Liver (tissue), 8 donors: ENCODE measurements at regions not wholly inside any gene's neighbourhood (a gene's known extent, or its start where the extent isn't known, plus 50 kb on each side); places are given as distances from the start of the nearest gene placed in this dataset.

Experiments used
- DNase-seq: peaks from one replicate; pipeline ENCODE4 v3.0.0-alpha.2; 2017; ENCODE audit warnings: low spot score
- H3K27ac ChIP-seq, 2 donors: one replicate each; pipeline ENCODE4 v1.7.0; 2013; ENCODE audit warnings: inconsistent platforms in 2 of 2, low read length in 2 of 2, control low read depth in 1 of 2, low read depth in 1 of 2, mild to moderate bottlenecking in 1 of 2
- H3K27me3 ChIP-seq, 4 donors: one replicate each; pipeline versions ENCODE4 v1.6.1 to v1.7.0; 2013; ENCODE audit warnings: low read length in 3 of 4, inconsistent platforms in 1 of 4, mild to moderate bottlenecking in 1 of 4, moderate library complexity in 1 of 4; ENCODE audit not compliant: control insufficient read depth in 4 of 4, insufficient read depth in 4 of 4
- H3K36me3 ChIP-seq, 4 donors: one replicate each; pipeline versions ENCODE4 v1.6.1 to v1.7.0; 2013; ENCODE audit warnings: low read length in 3 of 4, mild to moderate bottlenecking in 3 of 4, low read depth in 1 of 4, moderate library complexity in 1 of 4; ENCODE audit not compliant: control insufficient read depth in 4 of 4, insufficient read depth in 3 of 4
- H3K4me1 ChIP-seq, 4 donors: one replicate each; pipeline versions ENCODE4 v1.6.1 to v1.7.0; 2013; ENCODE audit warnings: low read length in 3 of 4, mild to moderate bottlenecking in 3 of 4, moderate library complexity in 1 of 4; ENCODE audit not compliant: control insufficient read depth in 4 of 4, insufficient read depth in 4 of 4
- H3K4me3 ChIP-seq, 3 donors: one replicate each; pipeline versions ENCODE4 v1.6.1 to v1.7.0; 2013; ENCODE audit warnings: low read length in 3 of 3, control low read depth in 1 of 3, low read depth in 1 of 3, mild to moderate bottlenecking in 1 of 3
- H3K9ac ChIP-seq, 2 donors: one replicate each; pipeline ENCODE4 v1.7.0; 2013; ENCODE audit warnings: low read length in 2 of 2, mild to moderate bottlenecking in 2 of 2, moderate library complexity in 2 of 2, control low read depth in 1 of 2, low read depth in 1 of 2
- H3K9me3 ChIP-seq, 4 donors: one replicate each; pipeline versions ENCODE4 v1.6.1 to v1.7.0; 2013; ENCODE audit warnings: low read length in 3 of 4; ENCODE audit not compliant: control insufficient read depth in 4 of 4
- FOXA2 ChIP-seq: IDR thresholded peaks from 2 replicates; pipeline ENCODE4 v1.6.1; 2016; ENCODE audit warnings: antibody characterized with exemption
- GABPA ChIP-seq, 2 donors: IDR thresholded peaks in 1 of 2; conservative IDR thresholded peaks in 1 of 2; 2 replicates each; pipeline ENCODE4 v1.6.1; 2016; ENCODE audit warnings: antibody characterized with exemption in 2 of 2, mild to moderate bottlenecking in 1 of 2, moderate library complexity in 1 of 2
- HNF4G ChIP-seq: IDR thresholded peaks from 2 replicates; pipeline ENCODE4 v1.6.1; 2016; ENCODE audit warnings: antibody characterized with exemption
- JUND ChIP-seq, 2 donors: IDR thresholded peaks; 2 replicates each; pipeline ENCODE4 v1.6.1; 2016; ENCODE audit warnings: antibody characterized with exemption in 2 of 2
- MAX ChIP-seq: IDR thresholded peaks from 2 replicates; pipeline ENCODE4 v1.6.1; 2016; ENCODE audit warnings: antibody characterized with exemption
- NR2F2 ChIP-seq: IDR thresholded peaks from 2 replicates; pipeline ENCODE4 v1.6.1; 2016; ENCODE audit warnings: antibody characterized with exemption
- RAD21 ChIP-seq, 2 donors: IDR thresholded peaks; 2 replicates each; pipeline ENCODE4 v1.6.1; 2016; ENCODE audit warnings: antibody characterized with exemption in 2 of 2, mild to moderate bottlenecking in 2 of 2
- RXRA ChIP-seq, 2 donors: IDR thresholded peaks; 2 replicates each; pipeline ENCODE4 v1.6.1; 2017 to 2018; ENCODE audit warnings: antibody characterized with exemption in 2 of 2, mild to moderate bottlenecking in 1 of 2
- SP1 ChIP-seq: IDR thresholded peaks from 2 replicates; pipeline ENCODE4 v1.6.1; 2018; ENCODE audit warnings: antibody characterized with exemption, mild to moderate bottlenecking
- TAF1 ChIP-seq: conservative IDR thresholded peaks from 2 replicates; pipeline ENCODE4 v1.6.1; 2016; ENCODE audit warnings: antibody characterized with exemption, mild to moderate bottlenecking
- WGBS: extraction: QIAGEN DNeasy Blood & Tissue Kit; methylation state at CpG from one replicate; pipeline ENCODE4 v1.1.7; 2013; 5-methylcytosine and 5-hydroxymethylcytosine counted together
- TF ChIP-seq, protein P1 (sequence below): IDR thresholded peaks from 2 replicates; pipeline ENCODE4 v1.6.1; 2016; ENCODE audit warnings: antibody characterized with exemption, mild to moderate bottlenecking
- TF ChIP-seq, protein P2 (sequence below): fragments of 150-350 bp; IDR thresholded peaks from 2 replicates; pipeline ENCODE4 v1.5.1; 2017; ENCODE audit warnings: improper control_type of control experiment, low read depth, low read length; ENCODE audit not compliant: missing input control
- TF ChIP-seq, protein P3 (sequence below): IDR thresholded peaks from 2 replicates; pipeline ENCODE4 v1.6.1; 2016; ENCODE audit warnings: antibody characterized with exemption
- donor health status: healthy.
- donor health status: healthy.
- donor health status: healthy.
- donor health status: healthy.
- donor health status: healthy.

DNA sequence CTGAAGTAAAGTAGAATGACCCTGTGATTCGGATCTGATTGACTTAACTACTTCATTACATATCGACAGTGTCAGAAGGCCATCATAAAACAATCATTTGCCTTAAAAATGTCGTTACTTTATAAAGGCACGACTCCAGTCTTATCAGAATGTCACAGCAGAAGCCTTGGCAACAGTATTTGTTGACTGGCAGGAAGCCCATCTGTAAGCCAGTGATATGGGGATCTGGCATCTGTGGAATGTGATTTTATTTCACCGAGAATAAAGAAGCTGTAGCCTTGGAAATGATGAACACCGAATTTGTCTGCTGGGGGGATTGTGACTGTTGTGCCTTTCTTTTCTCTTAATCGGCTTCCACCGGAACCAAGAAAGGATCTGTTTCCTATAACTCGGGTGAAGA lies 362.5 kb downstream of the TDRD3 start (continued):
- TF ChIP-seq, protein P1, sequence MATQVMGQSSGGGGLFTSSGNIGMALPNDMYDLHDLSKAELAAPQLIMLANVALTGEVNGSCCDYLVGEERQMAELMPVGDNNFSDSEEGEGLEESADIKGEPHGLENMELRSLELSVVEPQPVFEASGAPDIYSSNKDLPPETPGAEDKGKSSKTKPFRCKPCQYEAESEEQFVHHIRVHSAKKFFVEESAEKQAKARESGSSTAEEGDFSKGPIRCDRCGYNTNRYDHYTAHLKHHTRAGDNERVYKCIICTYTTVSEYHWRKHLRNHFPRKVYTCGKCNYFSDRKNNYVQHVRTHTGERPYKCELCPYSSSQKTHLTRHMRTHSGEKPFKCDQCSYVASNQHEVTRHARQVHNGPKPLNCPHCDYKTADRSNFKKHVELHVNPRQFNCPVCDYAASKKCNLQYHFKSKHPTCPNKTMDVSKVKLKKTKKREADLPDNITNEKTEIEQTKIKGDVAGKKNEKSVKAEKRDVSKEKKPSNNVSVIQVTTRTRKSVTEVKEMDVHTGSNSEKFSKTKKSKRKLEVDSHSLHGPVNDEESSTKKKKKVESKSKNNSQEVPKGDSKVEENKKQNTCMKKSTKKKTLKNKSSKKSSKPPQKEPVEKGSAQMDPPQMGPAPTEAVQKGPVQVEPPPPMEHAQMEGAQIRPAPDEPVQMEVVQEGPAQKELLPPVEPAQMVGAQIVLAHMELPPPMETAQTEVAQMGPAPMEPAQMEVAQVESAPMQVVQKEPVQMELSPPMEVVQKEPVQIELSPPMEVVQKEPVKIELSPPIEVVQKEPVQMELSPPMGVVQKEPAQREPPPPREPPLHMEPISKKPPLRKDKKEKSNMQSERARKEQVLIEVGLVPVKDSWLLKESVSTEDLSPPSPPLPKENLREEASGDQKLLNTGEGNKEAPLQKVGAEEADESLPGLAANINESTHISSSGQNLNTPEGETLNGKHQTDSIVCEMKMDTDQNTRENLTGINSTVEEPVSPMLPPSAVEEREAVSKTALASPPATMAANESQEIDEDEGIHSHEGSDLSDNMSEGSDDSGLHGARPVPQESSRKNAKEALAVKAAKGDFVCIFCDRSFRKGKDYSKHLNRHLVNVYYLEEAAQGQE = no peak

GRCh38 chr13:60758637-60759036 lies 361.6 kb downstream of the TDRD3 start:
- Histone ChIP-seq H3K27me3 (peaks cover 0 to 2% (median 0%) of the 10 kb centered on the region in 4 donors), H3K4me1 (peaks cover 0 to 2% (median 0%) of the 10 kb centered on the region in 4 donors), H3K9me3 (no peaks in the 10 kb centered on the region), H3K4me3 (no peak overlapping the region), H3K27ac (no peak overlapping the region), H3K36me3 (no peaks in the 10 kb centered on the region), H3K9ac (no peak overlapping the region)
- no peak for DNase-seq
- 39% methylated on average over 1 of the region's 1 CpG for WGBS
- TF ChIP-seq GABPA (IDR thresholded peaks at IDR 0.05 in 1 of 2, conservative IDR thresholded peaks at IDR 0.05 in 1 of 2) (no peak), FOXA2 (no peak), SP1 (no peak), RXRA (IDR thresholded peaks at IDR 0.05) (no peak)

GRCh38 chr13:60757501-60758215 lies 360.6 kb downstream of the TDRD3 start:
- peaks cover 0 to 2% (median 0%) of the 10 kb centered on the region in 4 donors for H3K4me1 ChIP-seq
- TF ChIP-seq, protein P2, sequence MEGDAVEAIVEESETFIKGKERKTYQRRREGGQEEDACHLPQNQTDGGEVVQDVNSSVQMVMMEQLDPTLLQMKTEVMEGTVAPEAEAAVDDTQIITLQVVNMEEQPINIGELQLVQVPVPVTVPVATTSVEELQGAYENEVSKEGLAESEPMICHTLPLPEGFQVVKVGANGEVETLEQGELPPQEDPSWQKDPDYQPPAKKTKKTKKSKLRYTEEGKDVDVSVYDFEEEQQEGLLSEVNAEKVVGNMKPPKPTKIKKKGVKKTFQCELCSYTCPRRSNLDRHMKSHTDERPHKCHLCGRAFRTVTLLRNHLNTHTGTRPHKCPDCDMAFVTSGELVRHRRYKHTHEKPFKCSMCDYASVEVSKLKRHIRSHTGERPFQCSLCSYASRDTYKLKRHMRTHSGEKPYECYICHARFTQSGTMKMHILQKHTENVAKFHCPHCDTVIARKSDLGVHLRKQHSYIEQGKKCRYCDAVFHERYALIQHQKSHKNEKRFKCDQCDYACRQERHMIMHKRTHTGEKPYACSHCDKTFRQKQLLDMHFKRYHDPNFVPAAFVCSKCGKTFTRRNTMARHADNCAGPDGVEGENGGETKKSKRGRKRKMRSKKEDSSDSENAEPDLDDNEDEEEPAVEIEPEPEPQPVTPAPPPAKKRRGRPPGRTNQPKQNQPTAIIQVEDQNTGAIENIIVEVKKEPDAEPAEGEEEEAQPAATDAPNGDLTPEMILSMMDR = no peak
- TF ChIP-seq SP1 (no peak), HNF4G (no peak), JUND (IDR thresholded peaks at IDR 0.05) (no peak)
- no peak overlapping the region for H3K27ac ChIP-seq
- peaks cover 0 to 2% (median 0%) of the 10 kb centered on the region in 4 donors for H3K27me3 ChIP-seq
- no peak overlapping the region for H3K9ac ChIP-seq
- no peak overlapping the region for H3K4me3 ChIP-seq
- H3K36me3 ChIP-seq = no peaks in the 10 kb centered on the region
- no peak for DNase-seq
- H3K9me3 ChIP-seq = no peaks in the 10 kb centered on the region
- WGBS = 67% methylated on average over 7 of the region's 7 CpGs

- H3K27me3 ChIP-seq = peaks cover 0 to 2% (median 0%) of the 10 kb centered on the region in 4 donors
- H3K9me3 ChIP-seq = no peaks in the 10 kb centered on the region
- no peaks in the 10 kb centered on the region for H3K36me3 ChIP-seq
- peaks cover 0 to 2% (median 0%) of the 10 kb centered on the region in 4 donors for H3K4me1 ChIP-seq
- no peak overlapping the region for H3K4me3 ChIP-seq
- H3K9ac ChIP-seq = no peak overlapping the region
- 61% methylated on average over 5 of the region's 5 CpGs for WGBS
- no peak overlapping the region for H3K27ac ChIP-seq
- no peak for DNase-seq
- TF ChIP-seq, protein P3, sequence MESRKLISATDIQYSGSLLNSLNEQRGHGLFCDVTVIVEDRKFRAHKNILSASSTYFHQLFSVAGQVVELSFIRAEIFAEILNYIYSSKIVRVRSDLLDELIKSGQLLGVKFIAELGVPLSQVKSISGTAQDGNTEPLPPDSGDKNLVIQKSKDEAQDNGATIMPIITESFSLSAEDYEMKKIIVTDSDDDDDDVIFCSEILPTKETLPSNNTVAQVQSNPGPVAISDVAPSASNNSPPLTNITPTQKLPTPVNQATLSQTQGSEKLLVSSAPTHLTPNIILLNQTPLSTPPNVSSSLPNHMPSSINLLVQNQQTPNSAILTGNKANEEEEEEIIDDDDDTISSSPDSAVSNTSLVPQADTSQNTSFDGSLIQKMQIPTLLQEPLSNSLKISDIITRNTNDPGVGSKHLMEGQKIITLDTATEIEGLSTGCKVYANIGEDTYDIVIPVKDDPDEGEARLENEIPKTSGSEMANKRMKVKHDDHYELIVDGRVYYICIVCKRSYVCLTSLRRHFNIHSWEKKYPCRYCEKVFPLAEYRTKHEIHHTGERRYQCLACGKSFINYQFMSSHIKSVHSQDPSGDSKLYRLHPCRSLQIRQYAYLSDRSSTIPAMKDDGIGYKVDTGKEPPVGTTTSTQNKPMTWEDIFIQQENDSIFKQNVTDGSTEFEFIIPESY = no peak
- TF ChIP-seq HNF4G = no peak
- TF ChIP-seq, protein P1 = no peak
- no peak for TF ChIP-seq MAX
- TF ChIP-seq FOXA2 = no peak
- TF ChIP-seq RAD21 (IDR thresholded peaks at IDR 0.05) = no peak
- no peak for TF ChIP-seq JUND (IDR thresholded peaks at IDR 0.05)
- no peak for TF ChIP-seq TAF1
- no peak for TF ChIP-seq NR2F2
These were observed 359.3 kb downstream of the TDRD3 start for GRCh38 chr13:60756306-60756705.
